OCI-LY1 (cell line): ENCODE measurements at regions not wholly inside any gene's neighbourhood (a gene's known extent, or its start where the extent isn't known, plus 50 kb on each side); places are given as distances from the start of the nearest gene placed in this dataset.

ENCODE experiments used
- EZH2 ChIP-seq: fragments of 200-600 bp; sonication (generic), shearing (Covaris generic); IDR thresholded peaks from 2 replicates; pipeline ENCODE4 v1.8.0; 2017; ENCODE audit warnings: borderline replicate concordance, mixed run types, mild to moderate bottlenecking, antibody characterized with exemption, low read length, moderate library complexity, mixed read lengths
- TF ChIP-seq, protein P1 (sequence below): fragments of 200-600 bp; sonication (generic), shearing (Covaris generic); IDR thresholded peaks from 2 replicates; pipeline ENCODE4 v1.5.1; 2017; ENCODE audit warnings: mild to moderate bottlenecking, antibody characterized with exemption, low read length, moderate library complexity, mixed read lengths

DNA sequence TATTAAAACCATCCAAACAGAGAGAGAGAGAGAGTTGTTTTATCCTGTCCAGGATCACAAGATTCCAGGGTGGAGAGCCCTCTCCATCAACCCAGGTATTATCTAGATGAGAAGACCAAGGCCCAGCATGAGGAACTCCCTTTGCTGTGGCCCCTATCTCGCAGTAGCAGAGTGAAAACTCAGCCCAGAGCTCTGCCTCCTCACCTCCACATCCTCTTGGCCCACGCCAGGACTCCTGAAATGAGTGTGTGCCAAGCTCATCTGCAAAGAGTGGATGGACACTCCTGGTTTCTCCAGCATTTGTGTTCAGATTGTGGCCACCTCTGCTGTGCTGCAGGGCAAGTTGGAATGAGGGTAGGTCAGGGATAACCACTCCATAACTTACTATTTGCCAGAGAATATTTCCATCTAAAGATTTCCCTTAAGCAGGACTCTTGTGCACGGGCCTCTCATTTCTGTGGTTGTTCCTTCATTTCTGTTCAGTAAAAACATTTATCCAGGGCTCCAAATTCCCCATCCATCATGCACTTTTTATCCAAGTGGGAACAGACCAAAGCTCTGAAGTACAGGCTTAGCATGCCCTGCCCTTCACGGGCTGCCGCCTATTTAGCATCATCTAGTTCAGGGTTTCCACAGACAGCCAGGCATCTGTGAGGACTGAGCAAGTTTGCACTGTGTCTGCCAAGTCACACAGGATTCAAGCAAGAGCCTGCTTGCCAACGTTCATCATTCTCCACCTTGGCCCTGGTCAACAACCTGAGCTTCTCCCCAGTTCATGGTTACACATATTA, 583.2 kb upstream of the ID2 start:
- TF ChIP-seq, protein P1, sequence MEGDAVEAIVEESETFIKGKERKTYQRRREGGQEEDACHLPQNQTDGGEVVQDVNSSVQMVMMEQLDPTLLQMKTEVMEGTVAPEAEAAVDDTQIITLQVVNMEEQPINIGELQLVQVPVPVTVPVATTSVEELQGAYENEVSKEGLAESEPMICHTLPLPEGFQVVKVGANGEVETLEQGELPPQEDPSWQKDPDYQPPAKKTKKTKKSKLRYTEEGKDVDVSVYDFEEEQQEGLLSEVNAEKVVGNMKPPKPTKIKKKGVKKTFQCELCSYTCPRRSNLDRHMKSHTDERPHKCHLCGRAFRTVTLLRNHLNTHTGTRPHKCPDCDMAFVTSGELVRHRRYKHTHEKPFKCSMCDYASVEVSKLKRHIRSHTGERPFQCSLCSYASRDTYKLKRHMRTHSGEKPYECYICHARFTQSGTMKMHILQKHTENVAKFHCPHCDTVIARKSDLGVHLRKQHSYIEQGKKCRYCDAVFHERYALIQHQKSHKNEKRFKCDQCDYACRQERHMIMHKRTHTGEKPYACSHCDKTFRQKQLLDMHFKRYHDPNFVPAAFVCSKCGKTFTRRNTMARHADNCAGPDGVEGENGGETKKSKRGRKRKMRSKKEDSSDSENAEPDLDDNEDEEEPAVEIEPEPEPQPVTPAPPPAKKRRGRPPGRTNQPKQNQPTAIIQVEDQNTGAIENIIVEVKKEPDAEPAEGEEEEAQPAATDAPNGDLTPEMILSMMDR: no peak
- TF ChIP-seq EZH2: no peak
